CD4-positive, alpha-beta T cell treated with Interleukin-6 for 4 hours (primary cell): ENCODE measurements at regions not wholly inside any gene's neighbourhood (a gene's known extent, or its start where the extent isn't known, plus 50 kb on each side); places are given as distances from the start of the nearest gene placed in this dataset.
A peak's percentile ranks its signal among the peaks of the same experiment; 100 is the strongest.
"Not testable (repeated sequence)": the region's sequence is repeated elsewhere in the genome, so short reads cannot be mapped to it uniquely, and the experiment has no call there.

ENCODE experiments used
- DNase-seq: peaks from one replicate; pipeline ENCODE4 v3.0.0-alpha.2; 2020; ENCODE audit warnings: mixed read lengths

DNA sequence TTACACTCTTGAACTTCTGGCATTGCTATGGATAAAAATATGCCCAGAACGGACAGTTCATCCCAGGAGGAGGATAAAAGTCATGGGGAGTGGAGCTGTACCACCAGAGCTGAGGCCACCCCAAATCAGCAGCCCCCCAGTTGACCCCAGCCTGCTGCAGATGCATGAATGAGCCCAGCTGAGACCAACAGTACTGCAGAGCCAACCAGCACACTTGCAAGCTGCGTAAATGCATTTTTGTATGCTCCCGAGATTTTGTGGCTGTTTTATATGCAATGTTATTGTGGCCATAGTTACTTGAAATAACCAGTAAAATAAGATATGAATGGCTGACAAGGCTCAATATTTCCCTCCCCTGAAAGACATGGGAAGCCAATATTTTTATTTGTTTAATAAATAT, 264.6 kb downstream of the DUSP10 start:
- DNase-seq = no peak

DNA sequence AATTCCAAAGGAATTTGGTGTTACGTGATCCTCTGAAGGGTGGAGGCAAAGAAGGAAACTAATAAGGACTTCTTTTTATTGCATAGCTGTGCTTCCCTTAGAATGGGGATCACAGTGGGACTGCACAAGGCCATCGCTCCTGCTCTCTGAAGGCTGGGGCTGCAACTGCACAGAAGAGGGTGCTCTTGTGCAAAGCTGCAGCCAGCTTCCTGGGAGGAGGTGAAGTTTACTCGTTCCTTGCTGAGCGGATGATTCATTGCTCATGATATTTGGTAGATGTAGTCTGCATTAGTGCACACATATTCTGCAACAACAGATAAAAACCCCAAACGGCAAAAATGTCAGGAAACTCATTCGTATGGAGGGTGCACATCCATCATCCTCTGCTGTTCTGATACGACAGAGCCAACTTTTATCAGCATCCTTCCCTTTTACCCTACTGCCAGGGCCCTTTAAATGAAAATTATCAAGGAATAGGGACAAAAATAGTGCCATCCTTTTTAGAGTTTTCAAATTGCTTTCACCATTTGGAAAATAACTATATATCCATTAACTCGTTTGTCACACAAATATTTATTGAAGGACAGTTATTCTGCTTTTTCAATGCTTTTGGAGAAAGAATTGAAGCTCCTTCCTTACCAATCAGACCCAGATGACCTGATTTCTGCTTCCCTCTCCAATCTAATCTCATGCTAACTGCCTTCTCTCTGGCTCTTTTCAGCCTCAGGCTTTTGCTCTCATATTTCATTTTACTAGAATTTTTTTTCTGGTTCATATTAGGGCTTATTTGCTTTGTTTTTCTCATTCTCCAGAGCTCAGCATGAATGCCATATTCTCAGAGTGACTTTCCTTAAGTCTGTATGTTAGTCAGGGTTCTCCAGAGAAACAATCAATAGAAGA, 263.6 kb downstream of the DUSP10 start:
- peak; percentile 59 for DNase-seq

DNA sequence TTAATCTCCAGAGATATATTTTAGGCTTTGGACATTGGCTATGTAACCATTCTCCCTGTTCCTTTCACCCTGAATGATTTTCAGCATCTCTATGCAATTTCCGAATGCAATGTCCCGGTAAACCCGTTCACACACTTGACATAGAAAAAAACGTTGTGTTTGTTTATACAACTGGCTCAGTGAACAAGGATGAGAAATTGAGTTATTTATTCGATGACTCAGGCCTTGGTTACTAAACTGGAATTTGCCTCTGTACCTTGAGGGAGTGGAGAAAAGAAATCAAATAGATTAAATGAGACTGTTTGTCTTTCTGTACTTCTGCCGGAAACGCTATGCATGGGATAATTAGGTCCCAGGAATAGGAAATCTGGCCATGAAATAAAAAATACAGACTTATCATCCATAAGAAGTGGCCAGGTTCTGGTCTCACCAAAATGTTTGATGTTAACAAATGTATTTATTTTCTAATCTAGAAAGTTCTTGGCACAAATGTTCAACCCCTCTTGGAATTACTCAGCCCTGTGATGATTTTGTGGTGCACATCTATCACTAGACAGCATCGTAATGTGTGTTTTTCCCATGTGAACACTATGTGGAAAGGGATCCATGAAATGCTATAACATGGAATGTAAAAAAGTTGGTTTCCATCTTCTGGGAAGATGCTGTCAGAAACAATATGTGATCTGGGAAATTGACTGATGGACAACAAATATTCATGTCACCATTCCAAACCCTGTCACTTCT, 253.9 kb downstream of the DUSP10 start:
- no peak for DNase-seq

DNA sequence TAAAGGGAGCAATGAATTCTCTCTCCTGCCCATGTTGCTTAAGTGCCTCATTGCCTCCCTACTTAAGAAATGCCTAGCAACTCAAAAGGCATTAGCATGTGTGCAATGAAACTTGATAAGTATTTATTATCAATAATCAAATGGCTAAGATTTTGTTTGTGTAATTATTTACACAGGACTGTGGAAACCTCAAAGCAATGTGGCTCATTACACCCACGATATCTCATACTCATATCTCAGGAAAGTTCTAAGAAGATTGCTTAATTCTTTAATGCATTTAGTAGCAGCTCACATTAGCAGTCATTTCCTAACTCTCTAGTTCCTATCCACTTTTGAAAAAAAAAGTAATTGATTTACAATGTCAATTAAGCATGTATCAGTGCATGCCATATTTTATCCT, 253.3 kb downstream of the DUSP10 start:
- DNase-seq = no peak

DNA sequence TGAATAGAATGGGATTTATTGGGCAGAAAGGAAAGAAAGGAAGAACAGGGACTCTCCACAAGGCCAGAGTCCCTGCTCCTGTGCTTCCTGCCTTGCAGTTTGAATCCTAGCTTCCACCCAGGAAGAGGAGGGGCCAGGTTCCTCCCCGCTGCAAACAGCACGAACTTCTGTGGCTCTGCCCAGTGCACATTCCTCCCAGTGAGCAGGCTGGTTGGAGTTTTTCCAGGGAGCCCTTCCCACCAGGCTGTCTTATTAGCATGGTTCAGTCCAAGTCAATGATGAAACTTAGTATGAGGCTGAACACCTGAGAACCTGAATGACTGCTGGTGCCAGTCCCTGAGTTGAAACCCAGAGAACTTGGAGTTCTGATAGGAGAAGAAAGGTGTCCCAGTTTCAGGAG, 247.2 kb downstream of the DUSP10 start:
- DNase-seq = no peak

DNA sequence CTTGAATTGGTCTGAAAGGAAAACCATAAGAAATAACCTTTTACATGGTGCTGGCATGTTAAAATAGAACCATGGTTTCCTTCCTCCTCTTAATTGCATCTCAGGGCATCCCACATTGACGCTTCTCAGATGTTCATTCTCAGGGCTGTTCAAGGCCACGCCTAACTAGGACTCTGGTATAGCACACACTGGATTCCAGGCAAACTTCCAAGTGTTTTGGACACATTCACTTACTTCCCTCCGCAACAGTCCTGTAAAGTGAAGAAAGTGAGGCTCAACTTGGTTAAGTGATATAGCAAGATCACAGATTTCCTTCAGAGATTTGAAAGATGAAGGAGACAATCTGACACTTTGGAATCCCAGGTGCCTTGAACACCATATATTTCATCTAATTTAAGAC, 244.8 kb downstream of the DUSP10 start:
- DNase-seq = no peak

DNA sequence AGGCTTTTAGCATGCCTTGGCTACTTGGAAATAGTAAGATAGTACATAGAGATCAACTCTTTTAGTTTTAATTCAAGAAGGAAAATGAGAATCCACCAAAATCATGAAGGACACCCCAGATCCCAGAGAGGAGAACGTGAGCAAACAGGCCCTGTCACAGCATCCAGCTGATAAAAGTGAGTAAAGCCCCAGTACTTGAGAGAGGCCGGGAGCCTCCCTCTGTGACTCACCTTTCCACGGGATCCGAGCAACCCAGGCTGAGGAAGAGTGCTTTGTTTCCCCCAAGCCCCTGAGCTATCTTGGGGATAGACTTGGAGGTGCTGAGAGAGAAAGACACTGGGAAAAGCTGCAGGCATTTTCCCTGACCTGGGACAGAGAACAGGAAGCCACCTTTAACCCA, 238.6 kb downstream of the DUSP10 start:
- no peak for DNase-seq

DNA sequence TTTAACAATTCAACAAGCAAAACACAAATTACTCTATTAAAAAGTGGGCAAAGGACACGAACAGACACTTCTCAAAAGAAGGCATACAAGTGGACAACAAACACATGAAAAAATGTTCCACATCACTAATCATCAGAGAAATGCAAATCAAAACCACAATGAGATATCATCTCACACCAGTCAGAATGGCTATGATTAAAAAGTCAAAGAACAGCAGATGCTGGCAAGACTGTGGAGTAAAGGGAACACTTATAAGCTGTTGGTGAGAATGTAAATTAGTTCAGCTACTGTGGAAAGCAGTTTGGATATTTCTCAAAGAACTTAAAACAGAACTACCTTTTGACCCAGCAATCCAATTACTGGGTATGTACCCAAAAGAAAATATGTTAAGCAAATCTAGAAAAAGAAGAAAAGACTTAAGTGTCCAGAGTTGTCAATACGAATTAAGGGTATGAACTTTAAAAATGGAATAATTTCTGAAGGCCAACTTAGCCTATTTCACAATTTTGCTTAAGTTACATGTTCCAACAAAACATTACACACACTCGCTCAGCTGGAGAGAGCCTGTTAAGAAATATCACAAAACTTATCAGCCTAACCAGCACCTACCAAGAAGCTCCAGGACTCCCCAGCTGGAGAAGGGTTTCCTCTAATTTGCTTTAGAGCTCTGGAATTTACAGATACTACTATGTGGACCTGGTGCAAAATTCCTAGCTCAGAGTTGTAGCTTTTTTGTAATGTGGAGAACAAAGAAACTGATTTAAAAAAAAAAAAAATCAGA, 232.1 kb downstream of the DUSP10 start:
- DNase-seq = no peak

DNA sequence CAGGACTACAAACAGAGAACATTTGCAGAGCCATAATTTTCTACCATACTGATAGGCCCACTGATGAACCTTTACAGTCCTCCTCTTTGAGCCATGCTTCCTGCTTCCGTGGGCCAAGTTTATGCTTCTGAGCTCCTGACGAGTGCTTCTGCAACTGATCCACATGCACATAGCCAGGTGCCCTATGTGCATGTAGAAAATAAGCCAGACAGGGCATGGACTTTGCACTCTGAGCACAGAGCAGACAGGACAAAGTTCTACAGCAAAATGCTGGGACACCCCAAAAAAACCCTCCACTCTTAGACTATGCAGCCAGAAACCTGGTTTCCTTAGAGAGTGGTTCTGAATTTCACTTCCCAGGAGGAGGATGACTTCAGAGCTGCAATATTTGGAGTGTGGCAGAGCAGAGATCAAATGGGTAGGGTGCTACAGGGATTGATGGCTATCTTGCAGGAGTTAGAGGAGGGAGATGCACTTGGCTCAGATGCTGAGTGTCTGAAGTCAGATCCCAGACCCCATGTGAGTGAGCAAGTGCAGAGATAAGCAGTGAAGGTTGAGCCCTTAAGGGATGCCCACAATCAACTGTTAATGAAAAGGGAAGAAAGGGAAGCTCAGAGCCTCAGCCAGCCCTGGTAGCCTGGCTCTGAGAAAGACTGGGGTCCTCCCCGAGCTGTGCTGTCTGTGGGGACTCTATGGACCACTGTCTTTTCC, 230.9 kb downstream of the DUSP10 start:
- no peak for DNase-seq

DNA sequence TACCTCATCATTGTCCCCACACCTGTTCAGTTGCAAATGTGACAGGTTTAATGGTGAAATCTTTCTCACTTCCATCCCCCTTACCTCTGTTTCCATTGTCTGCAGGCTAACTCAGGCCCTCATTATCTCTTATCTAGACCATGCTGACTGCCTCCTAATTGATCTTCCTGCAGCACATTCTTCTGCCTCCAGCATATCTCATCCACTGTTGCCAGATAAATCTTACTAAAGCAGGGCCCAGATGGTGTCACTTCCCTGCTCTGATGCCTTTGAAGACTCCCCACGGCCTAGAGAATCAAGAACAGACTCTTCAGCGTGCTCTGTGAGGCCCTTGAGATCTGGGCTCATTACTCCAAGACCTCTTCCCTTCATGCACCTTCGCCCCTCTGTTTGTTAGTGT, 230.1 kb downstream of the DUSP10 start:
- no peak for DNase-seq

DNA sequence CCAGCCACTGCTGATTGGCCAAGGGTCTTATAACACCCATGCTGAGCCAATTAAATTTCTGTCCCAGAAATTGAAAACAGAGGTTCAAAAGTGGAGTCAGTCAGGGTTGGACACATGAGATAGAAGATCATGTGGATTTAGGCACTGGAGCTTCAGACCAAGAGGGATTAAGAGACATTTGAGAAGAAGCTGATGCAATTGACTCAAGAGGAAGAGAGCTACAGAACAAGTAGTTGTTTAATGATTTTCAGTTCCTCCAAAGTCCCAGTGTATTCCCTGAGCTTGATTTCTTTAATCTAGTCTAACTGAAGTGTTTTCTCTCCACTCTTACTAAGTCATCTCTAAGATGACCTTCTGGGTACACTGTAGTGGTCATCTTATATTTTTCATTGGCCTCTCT, 227.1 kb downstream of the DUSP10 start:
- DNase-seq = no peak

DNA sequence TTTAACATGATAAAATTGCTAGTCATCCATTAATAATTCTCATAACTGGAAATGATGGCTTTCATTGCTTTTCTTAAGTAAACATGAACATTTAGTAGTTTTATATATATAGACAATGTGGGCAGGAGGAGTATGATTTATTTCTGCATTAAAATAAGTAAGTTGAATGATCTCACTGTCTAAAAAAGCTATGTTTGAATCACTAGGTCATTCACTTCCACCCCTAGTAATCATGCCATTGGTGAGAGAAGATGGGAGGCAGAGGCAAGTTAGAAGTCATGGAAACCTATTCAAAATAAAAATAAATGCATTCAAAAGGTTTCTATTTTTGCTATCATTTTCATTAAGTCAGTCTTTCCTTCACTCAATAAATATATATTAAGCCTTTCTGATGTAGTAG, 226.4 kb downstream of the DUSP10 start:
- no peak for DNase-seq

DNA sequence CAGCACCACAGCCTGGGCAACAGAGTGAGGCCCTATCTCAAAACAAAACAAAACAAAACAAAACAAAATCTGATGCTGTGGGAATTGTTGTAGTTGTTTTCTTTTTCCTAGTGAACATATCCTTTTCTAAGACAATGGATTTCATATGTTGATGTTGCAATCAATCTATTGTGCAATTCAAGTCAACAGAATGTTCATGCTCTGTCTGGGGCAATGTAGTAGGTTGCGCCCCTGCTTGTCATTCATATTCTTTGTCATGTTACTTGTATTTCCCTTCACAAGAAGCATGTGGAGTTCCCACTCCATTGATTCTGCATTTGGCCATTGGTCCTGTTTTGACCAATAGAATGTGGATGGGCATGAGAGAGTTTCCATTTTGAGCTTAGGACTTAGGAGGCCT, 223.9 kb downstream of the DUSP10 start:
- no peak for DNase-seq

DNA sequence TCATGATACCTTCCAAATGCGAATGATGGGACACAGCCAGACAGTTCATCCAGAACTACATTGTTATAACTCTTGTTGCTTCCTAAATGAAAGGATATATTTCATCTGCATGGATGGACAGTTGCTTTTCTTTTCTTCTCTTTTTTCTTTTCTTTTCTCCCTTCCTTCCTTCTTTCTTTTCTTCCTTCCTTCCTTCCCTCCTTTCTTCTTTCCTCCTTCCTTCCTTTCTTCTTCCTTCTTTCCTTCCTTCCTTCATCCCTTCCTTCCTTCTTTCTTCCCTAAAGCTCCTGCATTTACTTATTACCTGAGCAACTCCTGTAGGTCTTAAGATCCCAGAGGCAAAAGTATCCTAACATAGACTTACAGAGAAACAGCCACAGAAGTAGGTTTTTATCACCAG, 221.6 kb downstream of the DUSP10 start:
- DNase-seq = no peak

DNA sequence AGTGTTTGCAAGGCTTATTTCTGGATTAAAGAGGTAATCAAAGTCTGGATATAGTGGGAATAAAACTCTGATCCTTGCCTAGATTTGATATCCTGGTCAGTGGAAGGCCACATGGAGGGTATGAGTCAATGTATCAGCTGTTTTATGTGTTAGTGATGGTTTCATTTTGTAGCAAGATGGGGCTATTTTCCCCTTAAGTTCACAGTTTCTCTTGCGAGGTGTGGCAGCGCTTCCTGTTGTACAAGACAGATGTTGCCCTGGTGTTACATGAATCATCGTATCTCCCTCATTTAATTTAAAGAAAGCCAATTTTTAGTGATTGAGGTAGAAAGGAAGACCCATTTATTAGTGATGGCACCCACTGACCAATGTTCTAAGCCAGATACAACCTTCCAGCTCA, 220.2 kb downstream of the DUSP10 start:
- DNase-seq = no peak

DNA sequence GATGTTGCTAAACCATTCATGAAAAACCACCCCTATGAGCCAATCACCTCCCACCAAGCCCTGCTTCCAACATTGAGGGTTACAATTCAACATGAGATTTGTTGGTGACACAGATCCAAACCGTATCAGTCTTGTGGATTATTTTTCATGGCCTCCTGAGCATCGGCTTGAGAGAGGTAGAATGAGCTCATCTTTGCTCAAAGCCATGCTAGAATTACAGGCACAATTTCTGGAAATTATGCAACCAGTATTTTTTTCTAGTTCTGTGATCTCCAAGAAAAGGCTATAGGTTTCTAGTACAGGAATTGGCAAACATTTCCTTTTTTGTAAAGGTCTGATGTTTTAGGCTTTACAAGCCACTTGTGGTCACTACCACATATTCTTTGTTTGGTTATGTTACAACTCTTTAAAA, 219.4 kb downstream of the DUSP10 start:
- no peak for DNase-seq

DNA sequence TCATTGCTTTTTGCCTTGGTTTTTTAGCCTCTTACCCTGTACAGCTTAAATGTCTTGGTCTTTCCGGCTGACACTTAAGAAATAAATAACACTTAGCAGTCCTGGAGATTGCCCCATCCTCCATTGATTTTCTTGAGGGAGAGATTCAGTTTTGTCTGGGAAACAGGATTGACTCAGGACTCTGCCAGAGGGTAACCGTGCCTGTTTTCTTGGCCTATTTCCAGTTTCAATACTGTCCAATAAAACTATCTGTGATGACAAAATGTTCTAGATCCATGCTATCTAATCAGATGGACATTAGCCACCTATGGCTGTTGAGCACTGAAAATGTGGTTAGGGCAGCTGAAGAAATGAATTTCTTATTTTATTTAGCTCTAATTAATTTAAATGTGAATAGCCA, 216.1 kb downstream of the DUSP10 start:
- no peak for DNase-seq

DNA sequence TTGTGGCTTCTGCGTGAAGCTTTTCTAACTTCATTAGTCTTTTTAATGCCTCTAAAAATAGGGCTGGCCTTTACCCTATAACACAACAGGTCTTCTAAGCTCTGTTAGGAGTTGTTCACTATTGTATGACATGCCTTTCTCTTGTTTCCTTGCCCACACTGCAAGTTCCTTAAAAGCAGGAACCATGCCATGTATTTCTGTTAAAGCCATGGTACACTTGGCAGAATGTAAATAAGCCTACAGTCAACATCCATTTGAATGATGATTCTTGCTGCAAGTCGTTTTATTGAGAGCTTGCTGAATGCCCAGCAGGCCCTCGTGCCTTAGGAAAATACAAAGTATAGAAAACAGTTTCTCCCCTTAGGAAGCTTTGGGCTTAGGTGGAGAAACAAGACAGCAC, 214.6 kb downstream of the DUSP10 start:
- DNase-seq = no peak

DNA sequence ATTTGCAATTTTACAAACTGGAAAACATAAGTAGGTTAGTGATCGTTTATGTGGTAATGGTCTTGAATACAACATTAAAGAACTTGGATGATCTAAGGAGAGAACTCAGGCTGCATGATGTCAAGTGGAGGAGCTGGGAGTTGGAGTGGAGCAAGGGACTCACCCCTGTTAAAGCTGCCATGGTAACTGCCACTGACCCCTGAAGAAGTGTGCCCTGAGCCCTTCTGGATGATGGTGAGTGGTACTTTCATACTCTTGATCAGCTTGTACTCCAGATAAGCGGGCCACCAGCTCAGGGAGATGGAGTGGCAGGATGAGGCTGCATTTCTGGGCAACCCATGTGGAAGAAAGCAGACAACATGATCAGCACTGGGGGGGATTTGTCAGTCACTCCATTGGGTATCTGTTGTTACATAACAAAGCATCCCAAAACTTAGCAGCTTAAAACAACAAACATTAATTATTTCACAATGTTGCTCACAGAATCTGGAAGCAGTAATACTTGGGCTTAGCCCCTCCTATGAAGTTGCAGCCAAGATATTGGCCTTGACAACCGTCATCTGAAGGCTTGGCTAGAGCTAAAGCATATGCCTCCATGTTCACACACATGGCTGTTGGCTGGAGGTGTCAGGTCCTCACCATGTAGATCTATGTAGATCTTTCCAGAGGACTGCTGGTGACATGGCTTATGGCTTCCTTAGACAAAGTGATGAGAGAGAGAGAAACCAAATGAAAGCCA, 213.8 kb downstream of the DUSP10 start:
- DNase-seq = no peak

DNA sequence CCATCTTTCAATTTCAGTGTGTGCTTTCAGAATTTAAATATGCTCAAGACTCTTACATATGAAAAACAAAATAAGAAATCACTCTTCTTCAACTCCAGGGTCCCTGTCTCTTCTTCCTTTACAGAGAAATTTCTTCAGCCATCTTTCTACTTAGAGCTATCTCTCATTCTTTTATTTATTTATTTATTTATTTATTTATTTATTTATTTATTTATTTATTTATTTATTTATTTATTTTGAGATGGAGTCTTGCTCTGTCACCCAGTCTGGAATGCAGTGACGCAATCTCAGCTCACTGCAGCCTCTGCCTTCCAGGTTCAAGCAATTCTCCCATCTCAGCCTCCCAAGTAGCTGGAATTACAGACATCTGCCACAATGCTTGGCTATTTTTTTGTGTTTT, 211.7 kb downstream of the DUSP10 start:
- not testable (repeated sequence) for DNase-seq

DNA sequence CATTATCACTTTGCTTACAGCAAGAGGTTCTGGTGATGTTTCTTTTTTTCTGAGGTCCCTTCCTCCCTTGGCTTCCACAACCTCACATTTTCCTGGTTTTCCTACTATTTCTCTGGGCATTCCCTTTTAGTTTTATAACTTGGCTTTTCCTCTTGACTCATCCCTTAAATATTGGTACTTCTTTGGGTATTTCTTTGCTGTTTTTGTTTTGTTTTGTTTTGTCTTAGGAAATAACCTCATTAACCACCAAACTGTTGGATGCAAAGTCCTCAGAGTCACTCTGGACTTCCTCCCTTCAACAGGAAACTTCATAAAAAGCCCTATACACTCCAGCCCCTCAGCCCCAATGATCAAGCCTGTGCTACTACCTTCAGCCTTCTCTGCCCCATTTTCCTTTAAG, 211.1 kb downstream of the DUSP10 start:
- no peak for DNase-seq
